ENCODE measurements at regions not wholly inside any gene's neighbourhood (a gene's known extent, or its start where the extent isn't known, plus 50 kb on each side); places are given as distances from the start of the nearest gene placed in this dataset.

DNA sequence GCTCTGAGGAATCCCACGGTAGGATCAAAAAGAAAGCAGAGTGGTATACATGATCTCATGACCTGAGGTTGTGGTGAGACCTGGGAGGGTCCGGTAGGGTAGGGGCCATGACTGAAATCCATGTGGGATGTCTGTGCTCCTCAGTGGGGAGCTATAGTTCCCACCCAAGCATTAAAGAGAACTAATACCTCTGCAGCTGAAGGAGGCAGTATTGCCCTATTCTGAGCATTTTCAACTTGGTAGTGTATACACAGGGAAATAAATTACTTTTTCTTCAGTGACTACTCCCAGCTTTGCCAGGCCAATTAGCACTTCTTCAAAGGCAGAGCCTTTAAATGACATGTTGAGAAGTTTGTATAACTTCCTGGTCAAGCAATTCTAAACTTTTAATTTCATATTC is 613.8 kb downstream of the KCNH5 start:
- H3K18ac ChIP-seq (ENCODE audit: insufficient read length, low read depth, low read length) = no peak overlapping the region
- no peak overlapping the region for H2BK20ac ChIP-seq (ENCODE audit: low read depth, low read length, poor library complexity, severe bottlenecking)
- H2AFZ ChIP-seq (ENCODE audit: low read length) = no peak overlapping the region
- no CpG with 5 or more reads among the region's 2 CpGs for WGBS (ENCODE audit: extremely low coverage, insufficient read length, low lambda C conversion rate)
- no peaks in the 10 kb centered on the region for H3K23me2 ChIP-seq (ENCODE audit: insufficient read length, low read depth, low read length, poor library complexity, severe bottlenecking)
- no peaks in the 10 kb centered on the region for H3K27me3 Mint-ChIP-seq (ENCODE audit: low read depth)
- H3K14ac ChIP-seq (ENCODE audit: insufficient read depth, low read length) = no peak overlapping the region
- H4K91ac ChIP-seq (ENCODE audit: insufficient read length, low read depth, low read length) = no peak overlapping the region
- no peak overlapping the region for H3K27ac Mint-ChIP-seq
- H3K9me3 Mint-ChIP-seq = peaks cover 38 to 54% of the 10 kb centered on the region in 2 experiments
- H3K4me1 Mint-ChIP-seq = no peaks in the 10 kb centered on the region
- no peak overlapping the region for H3K23ac ChIP-seq (ENCODE audit: insufficient read length, low read depth, low read length)
- H3K79me2 ChIP-seq (ENCODE audit: insufficient read depth, low read length) = no peaks in the 10 kb centered on the region
- H3K4ac ChIP-seq (ENCODE audit: low read depth, low read length) = no peak overlapping the region
- DNase-seq = no peak
- no peak overlapping the region for H3T11ph ChIP-seq (ENCODE audit: low read length)
- H3K4me3 Mint-ChIP-seq = no peak overlapping the region
- H3K36me3 Mint-ChIP-seq (ENCODE audit: insufficient read depth in 1 of 3, low read depth in 3 of 3) = peaks cover 15 to 39% (median 16%) of the 10 kb centered on the region in 3 experiments
- no peak overlapping the region for H2AK5ac ChIP-seq (ENCODE audit: insufficient read length, low read length)
- H3K4me1 ChIP-seq (ENCODE audit: insufficient read depth, low read length) = no peaks in the 10 kb centered on the region
- no peak overlapping the region for H2BK120ac ChIP-seq (ENCODE audit: low read depth, low read length, poor library complexity, severe bottlenecking)
- no peaks in the 10 kb centered on the region for H4K20me1 ChIP-seq (ENCODE audit: control insufficient read depth, insufficient read depth, insufficient read length)
- H2BK12ac ChIP-seq (ENCODE audit: insufficient read length, low read depth, low read length) = no peak overlapping the region
- H3K79me1 ChIP-seq (ENCODE audit: insufficient read depth, low read depth, low read length, poor library complexity, severe bottlenecking) = no peaks in the 10 kb centered on the region
- no peak overlapping the region for H2BK5ac ChIP-seq (ENCODE audit: insufficient read length, low read length)
- no peak overlapping the region for H4K8ac ChIP-seq (replicated peaks; ENCODE audit: insufficient read length, low read depth, low read length)
- H3K9me3 ChIP-seq (ENCODE audit: control insufficient read depth, low read depth, low read length) = peaks cover 18% of the 10 kb centered on the region
- H3K9ac ChIP-seq (ENCODE audit: extremely low read depth, insufficient read length, low read length) = no peak overlapping the region
- H4K5ac ChIP-seq (ENCODE audit: insufficient read length, low read depth, low read length) = no peak overlapping the region
- no peak overlapping the region for H3K27ac ChIP-seq (ENCODE audit: insufficient read length, low read depth, low read length)
- H3K27me3 ChIP-seq (ENCODE audit: insufficient read depth, low read length) = no peaks in the 10 kb centered on the region
- no peak overlapping the region for H3K56ac ChIP-seq (ENCODE audit: insufficient read length, low read depth, low read length)
- H3K4me2 ChIP-seq (ENCODE audit: insufficient read depth, insufficient read length, low read length) = no peak overlapping the region
- no peak overlapping the region for H2BK15ac ChIP-seq (ENCODE audit: low read depth, low read length)
- TF ChIP-seq, protein P1, sequence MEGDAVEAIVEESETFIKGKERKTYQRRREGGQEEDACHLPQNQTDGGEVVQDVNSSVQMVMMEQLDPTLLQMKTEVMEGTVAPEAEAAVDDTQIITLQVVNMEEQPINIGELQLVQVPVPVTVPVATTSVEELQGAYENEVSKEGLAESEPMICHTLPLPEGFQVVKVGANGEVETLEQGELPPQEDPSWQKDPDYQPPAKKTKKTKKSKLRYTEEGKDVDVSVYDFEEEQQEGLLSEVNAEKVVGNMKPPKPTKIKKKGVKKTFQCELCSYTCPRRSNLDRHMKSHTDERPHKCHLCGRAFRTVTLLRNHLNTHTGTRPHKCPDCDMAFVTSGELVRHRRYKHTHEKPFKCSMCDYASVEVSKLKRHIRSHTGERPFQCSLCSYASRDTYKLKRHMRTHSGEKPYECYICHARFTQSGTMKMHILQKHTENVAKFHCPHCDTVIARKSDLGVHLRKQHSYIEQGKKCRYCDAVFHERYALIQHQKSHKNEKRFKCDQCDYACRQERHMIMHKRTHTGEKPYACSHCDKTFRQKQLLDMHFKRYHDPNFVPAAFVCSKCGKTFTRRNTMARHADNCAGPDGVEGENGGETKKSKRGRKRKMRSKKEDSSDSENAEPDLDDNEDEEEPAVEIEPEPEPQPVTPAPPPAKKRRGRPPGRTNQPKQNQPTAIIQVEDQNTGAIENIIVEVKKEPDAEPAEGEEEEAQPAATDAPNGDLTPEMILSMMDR (conservative IDR thresholded peaks at IDR 0.05) = peak; percentile 36; the same call in 2 of the 3 replicates

Data from H9 (cell line).